IMR-90 (cell line): ENCODE measurements at regions not wholly inside any gene's neighbourhood (a gene's known extent, or its start where the extent isn't known, plus 50 kb on each side); places are given as distances from the start of the nearest gene placed in this dataset.

Experiments
- ATAC-seq: fragments of 200-7000 bp; cut with Tn5 transposase; 2 replicates; pipeline ENCODE4 v1.9.1; 2020; ENCODE audit warnings: low read depth, mild to moderate bottlenecking, moderate library complexity
- BruUV-seq: library from RNA; stranded (reverse); fragments of 400-500 nt; replicated peaks from 2 replicates; lab custom pipeline; 2021; lab: Mats Ljungman, UMichigan
- CTCF ChIA-PET: fragments of 300-600 bp; formaldehyde crosslinking; extraction: SDS; loops from one replicate; lab custom pipeline; 2021; ENCODE audit warnings: antibody characterized with exemption; lab: Yijun Ruan, JAX
- POLR2A ChIA-PET: fragments of 300-600 bp; sonication (Branson Sonifier 250); formaldehyde crosslinking; loops from one replicate; lab custom pipeline; 2022; ENCODE audit warnings: antibody characterized with exemption; ENCODE audit not compliant: unreplicated experiment; lab: Charles Lee
- DNase-seq: peaks from one replicate; pipeline ENCODE4 v3.0.0; 2013
- H2AFZ ChIP-seq: replicated peaks from 2 replicates; pipeline ENCODE3; 2013; ENCODE audit warnings: low read length, mild to moderate bottlenecking; ENCODE audit not compliant: poor library complexity
- H2AK5ac ChIP-seq: 2 replicates; pipeline ENCODE4 v1.6.1; 2013; ENCODE audit warnings: low read depth, low read length, inconsistent platforms
- H2AK9ac ChIP-seq: replicated peaks from 2 replicates; pipeline ENCODE3; 2013; ENCODE audit warnings: mild to moderate bottlenecking, low read depth, low read length, moderate library complexity; ENCODE audit not compliant: poor library complexity
- H2BK120ac ChIP-seq: 2 replicates; pipeline ENCODE4 v1.6.1; 2013; ENCODE audit warnings: low read depth, low read length, inconsistent platforms
- H2BK15ac ChIP-seq: 3 replicates; pipeline ENCODE4 v1.6.1; 2013; ENCODE audit warnings: low read depth, low read length, inconsistent platforms
- H2BK20ac ChIP-seq: 2 replicates; pipeline ENCODE4 v1.6.1; 2013; ENCODE audit warnings: low read depth, mild to moderate bottlenecking, inconsistent platforms, low read length, moderate library complexity
- H2BK5ac ChIP-seq: 2 replicates; pipeline ENCODE4 v1.6.1; 2013; ENCODE audit warnings: mild to moderate bottlenecking, low read depth, low read length, inconsistent platforms; ENCODE audit not compliant: poor library complexity, severe bottlenecking
- H3K14ac ChIP-seq: replicated peaks from 2 replicates; pipeline ENCODE4 v1.6.1; 2013; ENCODE audit warnings: low read depth, low read length, inconsistent platforms
- H3K18ac ChIP-seq: 2 replicates; pipeline ENCODE4 v1.6.1; 2013; ENCODE audit warnings: low read depth, low read length, control low read depth
- H3K23ac ChIP-seq: 2 replicates; pipeline ENCODE4 v1.6.1; 2013; ENCODE audit warnings: low read depth, low read length, inconsistent platforms
- H3K27ac ChIP-seq: 2 replicates; pipeline ENCODE4 v1.5.1; 2013; ENCODE audit warnings: mild to moderate bottlenecking, control low read depth, low read length; ENCODE audit not compliant: insufficient read depth
- H3K27me3 ChIP-seq: 2 replicates; pipeline ENCODE4 v1.6.1; 2013; ENCODE audit warnings: low read length; ENCODE audit not compliant: control insufficient read depth, insufficient read depth
- H3K36me3 ChIP-seq: 2 replicates; pipeline ENCODE4 v1.6.1; 2013; ENCODE audit warnings: low read length, mixed read lengths; ENCODE audit not compliant: control insufficient read depth, insufficient read depth
- H3K4ac ChIP-seq: 2 replicates; pipeline ENCODE4 v1.6.1; 2013; ENCODE audit warnings: low read depth, low read length, inconsistent platforms
- H3K4me1 ChIP-seq: 2 replicates; pipeline ENCODE4 v1.6.1; 2013; ENCODE audit warnings: low read length, mixed read lengths; ENCODE audit not compliant: control insufficient read depth, insufficient read depth
- H3K4me2 ChIP-seq: 2 replicates; pipeline ENCODE4 v1.6.1; 2013; ENCODE audit warnings: low read depth, mild to moderate bottlenecking, control low read depth, low read length, moderate library complexity
- H3K4me3 ChIP-seq: 2 replicates; pipeline ENCODE4 v1.5.1; 2013; ENCODE audit warnings: low read depth, mild to moderate bottlenecking, control low read depth, low read length, moderate library complexity; ENCODE audit not compliant: insufficient read depth
- H3K56ac ChIP-seq: 2 replicates; pipeline ENCODE4 v1.6.1; 2013; ENCODE audit warnings: low read length, inconsistent platforms; ENCODE audit not compliant: insufficient read depth; ENCODE audit errors: extremely low read depth
- H3K79me1 ChIP-seq, 2 experiments: 2 replicates each; pipeline ENCODE4 v1.6.1; 2013; ENCODE audit warnings: low read length in 2 of 2, inconsistent platforms in 1 of 2, low read depth in 1 of 2
- H3K9ac ChIP-seq: 2 replicates; pipeline ENCODE4 v1.6.1; 2013; ENCODE audit warnings: low read depth, low read length, control low read depth
- H3K9me1 ChIP-seq: 2 replicates; pipeline ENCODE4 v1.6.1; 2013; ENCODE audit warnings: low read length, inconsistent platforms; ENCODE audit not compliant: insufficient read depth
- H3K9me3 ChIP-seq: 2 replicates; pipeline ENCODE4 v1.6.1; 2013; ENCODE audit warnings: low read length; ENCODE audit not compliant: control insufficient read depth, insufficient read depth
- H4K20me1 ChIP-seq: 2 replicates; pipeline ENCODE4 v1.6.1; 2013; ENCODE audit warnings: low read length, inconsistent platforms; ENCODE audit not compliant: insufficient read depth
- H4K5ac ChIP-seq: 2 replicates; pipeline ENCODE4 v1.6.1; 2013; ENCODE audit warnings: mild to moderate bottlenecking, low read depth, low read length, control low read depth
- H4K8ac ChIP-seq, 2 experiments: 2 replicates each; pipeline ENCODE4 v1.6.1; 2013; ENCODE audit warnings: low read depth in 2 of 2, low read length in 2 of 2, control low read depth in 1 of 2, inconsistent platforms in 1 of 2
- H4K91ac ChIP-seq: 2 replicates; pipeline ENCODE4 v1.6.1; 2013; ENCODE audit warnings: low read depth, low read length, inconsistent platforms; ENCODE audit not compliant: insufficient read depth
- BHLHE40 ChIP-seq: fragments of 150-350 bp; IDR thresholded peaks from 2 replicates; pipeline ENCODE4 v1.6.1; 2016; ENCODE audit warnings: mild to moderate bottlenecking, low read depth, low read length
- CHD1 ChIP-seq: IDR thresholded peaks from 2 replicates; pipeline ENCODE4 v1.6.1; 2012; ENCODE audit warnings: low read depth, low read length, improper control_type of control experiment
- FOS ChIP-seq: fragments of 150-350 bp; IDR thresholded peaks from 2 replicates; pipeline ENCODE4 v1.6.1; 2016; ENCODE audit warnings: low read depth, low read length
- MAZ ChIP-seq: IDR thresholded peaks from 2 replicates; pipeline ENCODE4 v1.6.1; 2012; ENCODE audit warnings: low read depth, mild to moderate bottlenecking, low read length, improper control_type of control experiment, moderate library complexity, borderline replicate concordance
- NFE2L2 ChIP-seq: fragments of 150-350 bp; IDR thresholded peaks from 2 replicates; pipeline ENCODE4 v1.6.1; 2016; ENCODE audit warnings: low read depth, mild to moderate bottlenecking, low read length
- RFX5 ChIP-seq: IDR thresholded peaks from 2 replicates; pipeline ENCODE4 v1.8.0; 2012; ENCODE audit warnings: low read depth, mild to moderate bottlenecking, low read length, moderate library complexity
- SMC3 ChIP-seq: fragments of 150-350 bp; IDR thresholded peaks from 2 replicates; pipeline ENCODE4 v1.6.1; 2016; ENCODE audit warnings: low read depth, mild to moderate bottlenecking, antibody characterized with exemption, low read length, moderate library complexity
- WGBS, 2 experiments: methylation state at CpG; one replicate each; pipeline versions ENCODE4 v1.1.5 to v1.1.7; 2013; ENCODE audit warnings: missing lambda C conversion rate in 2 of 2; ENCODE audit not compliant: insufficient read length in 1 of 2; ENCODE audit errors: extremely low coverage in 2 of 2; 5-methylcytosine and 5-hydroxymethylcytosine counted together
- dilution Hi-C: fragments of 300-500 bp; cut with HindIII; formaldehyde crosslinking; loops from one replicate; pipeline ENCODE4 v1.14.3; 2018; ENCODE audit warnings: low sequenced_read_pairs; ENCODE audit not compliant: unreplicated experiment
- in situ Hi-C: fragments of 300-500 bp; cut with MboI; formaldehyde crosslinking; loops from 3 replicates; pipeline ENCODE4 v1.14.3; 2019; ENCODE audit warnings: low sequenced_read_pairs, inconsistent platforms, mixed read lengths
- intact Hi-C: fragments of 100-400 bp; cut with micrococcal nuclease; formaldehyde crosslinking; loops from 2 replicates; pipeline ENCODE4 v1.10.0; 2022

DNA sequence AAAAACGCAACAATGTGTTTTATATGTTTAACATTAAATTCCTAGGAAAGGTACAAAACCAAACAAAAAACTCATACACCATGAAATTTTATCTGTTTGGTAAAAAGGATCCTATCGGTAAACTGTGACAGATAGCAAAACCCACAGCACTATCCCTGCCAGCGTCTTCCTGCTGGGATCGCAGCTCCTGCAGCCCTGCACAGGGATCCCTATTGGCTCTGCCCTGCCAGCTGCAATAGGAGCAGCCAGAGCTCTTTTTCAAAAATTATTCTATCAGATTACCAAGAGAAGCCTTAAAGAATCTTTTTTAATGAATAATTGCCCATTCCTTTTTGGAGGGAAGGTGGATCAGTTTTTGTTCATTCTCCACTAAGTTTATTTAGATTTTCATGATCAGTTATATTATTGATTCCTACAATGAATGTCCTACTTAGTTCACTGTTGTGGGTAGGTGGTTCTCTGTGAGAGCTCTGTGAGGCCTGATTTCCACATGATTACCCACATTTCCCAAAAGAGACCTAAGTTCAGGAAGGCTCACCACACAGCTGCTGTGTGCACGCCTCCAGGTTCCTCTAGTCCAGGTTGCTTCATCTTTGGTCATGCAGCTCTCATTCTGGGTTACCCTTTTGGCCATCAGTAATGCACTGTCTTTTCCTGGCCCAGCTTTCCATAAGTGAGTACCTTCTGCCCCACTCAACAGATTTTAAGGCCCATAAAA, 293.8 kb downstream of the FRK start:
- Histone ChIP-seq H3K36me3 (no peaks in the 10 kb centered on the region), H4K5ac (no peak overlapping the region), H3K9me1 (no peaks in the 10 kb centered on the region), H3K27ac (no peak overlapping the region), H2BK5ac (no peak overlapping the region), H4K8ac (no peak overlapping the region), H3K9me3 (peaks cover 2% of the 10 kb centered on the region; the same call in 1 of the 2 replicates), H2AFZ (no peak overlapping the region), H3K23ac (no peak overlapping the region), H3K9ac (no peak overlapping the region), H2BK20ac (no peak overlapping the region), H2AK9ac (no peak overlapping the region), H3K27me3 (no peaks in the 10 kb centered on the region), H3K14ac (no peak overlapping the region), H3K4ac (no peak overlapping the region), H4K20me1 (no peaks in the 10 kb centered on the region), H3K4me1 (no peaks in the 10 kb centered on the region), H2BK15ac (no peak overlapping the region), H3K79me1 (no peaks in the 10 kb centered on the region), H4K91ac (no peak overlapping the region), H3K4me3 (no peak overlapping the region), H3K56ac (no peak overlapping the region), H2AK5ac (no peak overlapping the region), H3K18ac (no peak overlapping the region), H3K4me2 (no peak overlapping the region), H2BK120ac (no peak overlapping the region)
- ChIA-PET POLR2A (interaction anchor here (0.6 kb wide), 1 partner anchor 456 kb away, joined by 3 read pairs; no protein-coding TSS in a partner anchor), CTCF (no interaction called here)
- no peak for DNase-seq
- in situ Hi-C loops: no loop called here
- no TSS peak for BruUV-seq
- dilution Hi-C loops: no loop called here
- TF ChIP-seq RFX5 (no peak), NFE2L2 (no peak), CHD1 (no peak), FOS (no peak), SMC3 (no peak), BHLHE40 (no peak), MAZ (no peak)
- no CpG with 5 or more reads among the region's 5 CpGs for WGBS, 2 experiments
- no peak for ATAC-seq
- intact Hi-C loops: no loop called here
